ENCODE measurements at regions not wholly inside any gene's neighbourhood (a gene's known extent, or its start where the extent isn't known, plus 50 kb on each side); places are given as distances from the start of the nearest gene placed in this dataset.

DNA sequence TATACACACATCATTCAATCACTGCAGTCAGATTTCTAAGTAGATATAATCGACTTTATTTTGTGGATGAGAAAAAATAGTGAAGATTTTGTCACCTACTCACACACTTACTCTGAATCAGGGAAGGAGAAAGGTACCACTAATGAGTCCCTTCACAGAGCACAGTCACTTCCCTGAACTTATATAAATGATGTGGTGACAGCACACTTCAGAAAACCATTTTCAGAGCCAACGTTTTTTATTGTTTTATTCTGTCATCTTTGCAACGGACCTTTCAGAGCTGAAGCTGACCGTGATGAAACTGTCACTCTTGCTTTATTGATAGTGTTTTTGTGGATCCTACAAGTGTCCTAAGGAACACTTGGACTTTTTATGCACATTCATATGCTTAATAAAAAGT is 956.6 kb downstream of the SQOR start:
- TF ChIP-seq POLR2A (IDR thresholded peaks at IDR 0.05), result no peak
- TF ChIP-seq, protein P1, sequence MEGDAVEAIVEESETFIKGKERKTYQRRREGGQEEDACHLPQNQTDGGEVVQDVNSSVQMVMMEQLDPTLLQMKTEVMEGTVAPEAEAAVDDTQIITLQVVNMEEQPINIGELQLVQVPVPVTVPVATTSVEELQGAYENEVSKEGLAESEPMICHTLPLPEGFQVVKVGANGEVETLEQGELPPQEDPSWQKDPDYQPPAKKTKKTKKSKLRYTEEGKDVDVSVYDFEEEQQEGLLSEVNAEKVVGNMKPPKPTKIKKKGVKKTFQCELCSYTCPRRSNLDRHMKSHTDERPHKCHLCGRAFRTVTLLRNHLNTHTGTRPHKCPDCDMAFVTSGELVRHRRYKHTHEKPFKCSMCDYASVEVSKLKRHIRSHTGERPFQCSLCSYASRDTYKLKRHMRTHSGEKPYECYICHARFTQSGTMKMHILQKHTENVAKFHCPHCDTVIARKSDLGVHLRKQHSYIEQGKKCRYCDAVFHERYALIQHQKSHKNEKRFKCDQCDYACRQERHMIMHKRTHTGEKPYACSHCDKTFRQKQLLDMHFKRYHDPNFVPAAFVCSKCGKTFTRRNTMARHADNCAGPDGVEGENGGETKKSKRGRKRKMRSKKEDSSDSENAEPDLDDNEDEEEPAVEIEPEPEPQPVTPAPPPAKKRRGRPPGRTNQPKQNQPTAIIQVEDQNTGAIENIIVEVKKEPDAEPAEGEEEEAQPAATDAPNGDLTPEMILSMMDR (IDR thresholded peaks at IDR 0.05), result no peak

All from esophagus squamous epithelium (tissue), 4 donors.